ENCODE measurements at regions not wholly inside any gene's neighbourhood (a gene's known extent, or its start where the extent isn't known, plus 50 kb on each side); places are given as distances from the start of the nearest gene placed in this dataset.

- Histone ChIP-seq H3K9me3 (replicated peaks; ENCODE audit: control insufficient read depth, insufficient read depth, low read depth, low read length) (no peaks in the 10 kb centered on the region), H3K9ac (ENCODE audit: insufficient read depth in 1 of 2, low read depth in 2 of 2, low read length in 2 of 2) (no peak overlapping the region), H3K36me3 (ENCODE audit: control insufficient read depth, insufficient read depth, low read length) (no peaks in the 10 kb centered on the region), H3K4me2 (ENCODE audit: insufficient read depth, low read length) (no peak overlapping the region), H3K9me1 (ENCODE audit: control insufficient read depth, insufficient read depth, low read length) (no peaks in the 10 kb centered on the region), H4K20me1 (replicated peaks; ENCODE audit: control insufficient read depth, insufficient read depth, low read length) (no peaks in the 10 kb centered on the region), H3K79me2 (ENCODE audit: control insufficient read depth, insufficient read depth, low read length) (no peaks in the 10 kb centered on the region), H3K27ac (ENCODE audit: extremely low read depth, low read depth, low read length) (no peak overlapping the region), H3K27me3 (ENCODE audit: control insufficient read depth in 2 of 2, insufficient read depth in 2 of 2, low read length in 2 of 2) (no peaks in the 10 kb centered on the region), H3K4me1 (replicated peaks in 1 of 2; ENCODE audit: control insufficient read depth in 2 of 2, insufficient read depth in 2 of 2, low read length in 2 of 2) (no peaks in the 10 kb centered on the region), H3K4me3 (no peak overlapping the region), H2AFZ (ENCODE audit: low read depth, low read length) (no peak overlapping the region)
- FAIRE-seq (no peak), DNase-seq (ENCODE audit: extremely low read depth in 1 of 4, low spot score in 3 of 4) (no peak), ATAC-seq (no peak)
- ChIA-PET CTCF (ENCODE audit: low intra/inter-chr PET ratio) (no interaction called here), POLR2A (interaction anchor here (0.6 kb wide), 1 partner anchor 11 kb away, joined by 3 read pairs; no protein-coding TSS in a partner anchor)
- in situ Hi-C loops (cut with MboI) = no loop called here
- no TSS peak for BruUV-seq (replicated peaks)
- 1% methylated on average over 7 of the region's 7 CpGs for WGBS (ENCODE audit: insufficient coverage, low coverage, missing lambda C conversion rate)
- intact Hi-C loops (cut with micrococcal nuclease) = no loop called here
- TF ChIP-seq PHB (CRISPR knock-in tag; IDR thresholded peaks at IDR 0.05) = no peak
- TF ChIP-seq CEBPZ (IDR thresholded peaks at IDR 0.05; ENCODE audit: borderline replicate concordance, low read depth, low read length) = no peak
- no peak for TF ChIP-seq SMARCA4 (IDR thresholded peaks at IDR 0.05)
- TF ChIP-seq NR1H2 (CRISPR knock-in tag; IDR thresholded peaks at IDR 0.05) = no peak
- no peak for TF ChIP-seq ZNF398 (CRISPR knock-in tag; IDR thresholded peaks at IDR 0.05)
- TF ChIP-seq NELFE (IDR thresholded peaks at IDR 0.05; ENCODE audit: insufficient read depth, insufficient read length) = no peak
- no peak for TF ChIP-seq NR2C2 (CRISPR knock-in tag; IDR thresholded peaks at IDR 0.05)
- no peak for TF ChIP-seq NR2C2 (tag; IDR thresholded peaks at IDR 0.05)
- TF ChIP-seq RFX7 (CRISPR knock-in tag; IDR thresholded peaks at IDR 0.05) = no peak
- no peak for TF ChIP-seq CBX5 (IDR thresholded peaks at IDR 0.05; ENCODE audit: borderline replicate concordance, low read depth)
- TF ChIP-seq MAFF (IDR thresholded peaks at IDR 0.05; ENCODE audit: low read length) = no peak
- no peak for TF ChIP-seq ZBTB17 (CRISPR knock-in tag; IDR thresholded peaks at IDR 0.05)
- TF ChIP-seq ZNF584 (CRISPR knock-in tag; IDR thresholded peaks at IDR 0.05; ENCODE audit: low read depth) = no peak
- TF ChIP-seq SNIP1 (IDR thresholded peaks at IDR 0.05; ENCODE audit: low read depth) = no peak
- no peak for TF ChIP-seq ZNF408 (CRISPR knock-in tag; IDR thresholded peaks at IDR 0.05; ENCODE audit: low read depth)
- TF ChIP-seq ZBTB9 (CRISPR knock-in tag; IDR thresholded peaks at IDR 0.05) = no peak
- TF ChIP-seq ZNF449 (CRISPR knock-in tag; IDR thresholded peaks at IDR 0.05) = no peak
Observed at GRCh38 chr14:89649451-89650075, 232.5 kb upstream of the FOXN3 start.
